IPS DF 4.7 (cell line): ENCODE measurements at regions not wholly inside any gene's neighbourhood (a gene's known extent, or its start where the extent isn't known, plus 50 kb on each side); places are given as distances from the start of the nearest gene placed in this dataset.
A peak's percentile ranks its signal among the peaks of the same experiment; 100 is the strongest.
"Not testable (repeated sequence)": the region's sequence is repeated elsewhere in the genome, so short reads cannot be mapped to it uniquely, and the experiment has no call there.

Experiments used
- DNase-seq: peaks from one replicate; pipeline ENCODE4 v3.0.0-alpha.2; 2013; ENCODE audit warnings: low spot score; ENCODE audit errors: extremely low read depth

- DNase-seq = no peak
Observed at GRCh38 chr10:23869548-23869947, 339.4 kb upstream of the KIAA1217 start.

DNA sequence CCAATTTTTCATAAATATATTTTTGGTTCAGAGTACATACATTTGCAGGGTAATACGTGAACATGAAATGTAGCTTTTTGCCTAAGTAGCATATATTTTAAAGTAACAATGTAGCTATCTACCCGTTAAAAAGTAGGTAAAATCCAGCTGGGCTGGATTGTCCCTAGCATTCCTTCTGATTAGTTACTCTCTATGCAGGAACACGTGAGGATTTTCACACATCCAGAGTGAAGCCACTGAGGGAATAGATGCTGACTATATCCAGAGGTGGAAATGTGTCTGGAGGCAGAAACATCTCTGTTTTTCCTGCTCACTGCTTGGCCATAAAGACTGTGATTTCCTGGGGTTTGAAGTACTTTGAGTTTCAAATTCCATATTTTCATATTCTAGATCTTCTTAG is 338.9 kb upstream of the KIAA1217 start:
- no peak for DNase-seq

GRCh38 chr10:23870651-23871610 is 338.0 kb upstream of the KIAA1217 start:
- DNase-seq = no peak

DNA sequence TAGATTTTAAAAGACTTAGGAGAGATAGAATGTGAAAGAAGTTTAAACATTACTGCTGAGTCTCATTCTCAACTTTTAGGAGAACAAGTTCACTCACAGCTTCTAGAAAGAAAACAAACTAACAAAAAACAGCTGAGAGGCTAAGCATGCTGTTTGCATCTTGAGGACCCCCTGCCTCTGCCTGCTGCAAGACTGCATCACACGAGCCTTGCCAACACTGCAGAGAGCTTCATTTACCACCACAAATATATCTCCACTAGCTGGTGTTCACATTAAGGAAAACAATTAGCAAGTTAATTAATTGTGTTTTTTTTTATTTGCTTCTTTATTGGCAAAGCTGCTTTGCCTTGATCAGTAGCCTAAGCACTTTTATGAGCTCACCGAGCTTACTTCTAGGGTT is 336.6 kb upstream of the KIAA1217 start:
- DNase-seq = no peak

- no peak for DNase-seq
Observed at GRCh38 chr10:23877791-23878320, 331.1 kb upstream of the KIAA1217 start.

GRCh38 chr10:23884670-23885069 is 324.3 kb upstream of the KIAA1217 start:
- DNase-seq = no peak

DNA sequence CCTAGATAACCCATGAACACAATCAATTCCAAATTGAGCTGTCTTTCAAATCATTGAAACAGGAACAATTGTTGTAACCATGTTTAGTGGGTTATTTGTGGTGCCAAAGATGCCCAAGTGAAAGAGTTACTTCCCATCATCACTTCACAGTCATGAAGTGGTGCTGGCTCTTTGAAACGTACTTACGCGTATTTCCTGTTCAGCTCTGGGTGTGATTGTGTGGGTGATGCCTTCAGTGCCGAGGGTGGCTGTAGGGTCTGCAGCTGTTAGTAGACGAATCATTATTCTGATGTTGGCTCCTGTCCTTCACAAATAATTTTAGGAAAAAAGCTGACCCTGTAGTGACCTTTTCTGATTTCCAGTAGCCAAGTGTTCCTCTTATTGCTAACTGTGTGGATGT is 323.1 kb upstream of the KIAA1217 start:
- DNase-seq = no peak

DNA sequence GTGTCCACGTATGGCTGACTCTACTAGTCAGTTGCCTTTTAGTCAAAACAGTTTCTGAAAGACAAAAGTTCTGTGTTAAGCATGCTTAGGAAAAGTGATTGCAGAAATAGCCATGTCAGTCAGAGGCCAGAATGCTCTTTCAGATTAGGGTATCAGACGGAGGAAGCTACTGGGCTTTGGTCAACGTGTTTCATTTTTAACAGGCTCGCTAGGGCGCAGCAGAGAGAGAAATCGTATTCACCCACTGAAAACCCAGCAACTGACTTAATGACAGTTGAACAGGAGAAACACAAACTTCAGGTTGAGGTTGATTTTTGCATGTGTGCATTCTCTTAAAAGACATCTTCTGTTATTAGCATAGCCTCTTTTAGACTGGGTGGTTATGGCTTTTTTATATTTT is 322.6 kb upstream of the KIAA1217 start:
- DNase-seq = no peak

GRCh38 chr10:23891301-23891700 is 317.6 kb upstream of the KIAA1217 start:
- DNase-seq = no peak

DNA sequence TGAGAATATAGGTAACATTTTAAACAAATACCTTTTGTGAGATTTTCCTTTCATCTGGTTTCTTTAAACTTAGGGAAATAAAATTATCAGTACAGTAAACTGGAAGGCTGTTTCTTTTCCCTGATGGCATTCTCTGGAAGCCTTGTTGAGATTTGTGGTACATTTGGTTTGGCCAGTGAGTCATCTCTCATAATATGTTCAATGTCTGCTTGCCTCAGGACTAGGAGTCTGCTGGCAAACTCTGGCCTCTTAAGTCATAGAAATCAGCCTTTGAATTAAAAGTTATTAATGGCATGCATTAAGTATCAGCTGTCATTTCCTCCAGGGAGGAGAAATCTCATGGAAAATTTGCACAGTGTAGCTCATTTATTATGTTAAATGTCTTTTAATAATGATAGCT is 316.6 kb upstream of the KIAA1217 start:
- no peak for DNase-seq

- no peak for DNase-seq
Observed at GRCh38 chr10:23897267-23897666, 311.7 kb upstream of the KIAA1217 start.

GRCh38 chr10:23897861-23898260 is 311.1 kb upstream of the KIAA1217 start:
- no peak for DNase-seq

- no peak for DNase-seq
Observed at GRCh38 chr10:23899166-23899565, 309.8 kb upstream of the KIAA1217 start.

- no peak for DNase-seq
Observed at GRCh38 chr10:23910291-23910690, 298.6 kb upstream of the KIAA1217 start.

- DNase-seq = no peak
Observed at GRCh38 chr10:23912884-23913404, 296.0 kb upstream of the KIAA1217 start.

GRCh38 chr10:23914641-23915040 is 294.3 kb upstream of the KIAA1217 start:
- DNase-seq = no peak

GRCh38 chr10:23917251-23917840 is 291.6 kb upstream of the KIAA1217 start:
- DNase-seq = no peak

DNA sequence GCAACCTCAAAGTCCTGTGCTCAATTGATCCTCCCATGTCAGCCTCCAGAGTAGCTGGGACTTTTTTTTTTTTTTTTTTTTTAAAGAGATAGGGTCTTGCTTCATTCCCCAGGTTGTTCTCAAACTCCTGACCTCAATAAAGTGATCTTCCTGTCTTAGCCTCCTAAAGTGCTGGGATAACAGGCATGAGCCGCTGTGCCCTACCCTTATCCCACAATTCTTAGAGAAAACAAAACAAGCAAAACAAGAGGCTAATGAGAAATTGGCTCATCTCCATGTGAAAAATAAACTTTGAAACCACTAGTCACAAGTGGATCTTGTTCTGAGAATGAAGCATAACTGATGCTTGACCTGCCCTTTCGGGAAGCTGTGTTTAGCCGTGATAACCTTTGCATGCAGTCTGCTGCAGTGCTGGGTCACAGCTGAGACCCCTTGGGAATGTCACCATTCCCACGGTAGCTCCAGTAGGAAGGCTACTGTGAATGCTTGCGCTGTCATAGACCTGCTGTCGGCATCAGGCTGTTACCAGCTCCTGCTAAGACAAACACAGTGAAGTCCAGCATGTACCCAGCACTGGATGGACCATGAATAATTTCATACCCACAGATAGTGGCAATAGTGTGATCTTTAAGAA is 290.7 kb upstream of the KIAA1217 start:
- DNase-seq = no peak

- DNase-seq = peak; percentile 25
Observed at GRCh38 chr10:23918839-23919238, 290.1 kb upstream of the KIAA1217 start.

DNA sequence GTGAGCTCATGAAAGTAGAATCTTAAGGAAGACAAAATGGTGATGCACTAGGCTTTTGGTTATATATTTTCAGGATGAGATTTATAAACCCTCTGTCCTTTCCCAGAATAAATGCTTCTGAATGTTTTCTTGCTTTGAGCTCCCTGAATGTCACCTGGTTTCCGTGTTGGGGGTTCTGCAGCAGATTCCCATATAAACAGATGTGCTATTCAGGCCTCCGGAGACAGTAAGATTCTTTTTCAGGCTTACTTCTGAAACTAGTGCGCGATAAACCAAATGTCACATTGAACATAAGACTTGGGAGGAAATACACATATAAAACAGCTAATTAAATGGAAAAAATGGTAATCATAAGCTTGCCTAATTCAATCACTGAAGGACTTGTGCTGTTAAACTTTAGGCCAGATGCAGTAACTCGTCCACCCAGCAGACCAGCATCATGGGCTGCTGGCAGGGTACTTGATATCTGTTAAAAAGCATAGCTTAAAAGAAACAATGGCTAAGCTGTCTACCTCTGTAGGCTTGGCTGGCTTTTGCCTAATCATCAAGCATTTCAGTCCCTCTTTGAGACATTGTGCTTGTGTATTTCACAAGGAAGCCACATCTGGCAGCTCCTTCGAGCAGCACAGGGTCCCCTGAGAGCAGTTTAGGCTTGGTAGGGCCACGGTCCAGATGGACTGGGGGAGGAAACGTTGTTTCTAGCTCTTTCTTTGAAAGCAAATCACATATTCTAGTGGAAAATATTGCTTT is 281.2 kb upstream of the KIAA1217 start:
- no peak for DNase-seq

DNA sequence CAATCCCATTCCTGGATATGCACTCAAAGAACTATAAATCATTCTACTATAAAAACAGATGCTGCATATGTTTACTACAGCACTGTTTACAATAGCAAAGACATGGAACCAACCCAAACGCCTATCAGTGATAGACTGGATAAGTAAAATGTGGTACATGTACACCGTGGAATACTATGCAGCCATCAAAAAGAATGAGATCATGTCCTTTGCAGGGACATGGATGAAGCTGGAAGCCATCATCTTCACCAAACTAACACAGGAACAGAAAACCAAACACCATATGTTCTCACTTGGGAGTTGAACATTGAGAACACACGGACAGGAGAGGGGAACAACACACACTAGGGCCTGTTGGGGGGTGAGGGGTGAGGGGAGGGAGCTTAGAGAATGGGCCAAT is 274.9 kb upstream of the KIAA1217 start:
- not testable (repeated sequence) for DNase-seq
